Panc1 (cell line): ENCODE measurements at regions not wholly inside any gene's neighbourhood (a gene's known extent, or its start where the extent isn't known, plus 50 kb on each side); places are given as distances from the start of the nearest gene placed in this dataset.

Experiments used
- ATAC-seq: fragments of 200-7000 bp; cut with Tn5 transposase; 2 replicates; pipeline ENCODE4 v1.9.1; 2020; ENCODE audit warnings: mild to moderate bottlenecking, moderate library complexity
- BruUV-seq: library from RNA; stranded (reverse); fragments of 400-500 nt; replicated peaks from 2 replicates; lab custom pipeline; 2021; lab: Mats Ljungman, UMichigan
- CTCF ChIA-PET: fragments of 300-600 bp; sonication (Branson Sonifier 250); formaldehyde crosslinking; loops from one replicate; lab custom pipeline; 2022; ENCODE audit warnings: antibody characterized with exemption; lab: Charles Lee
- POLR2A ChIA-PET: fragments of 300-600 bp; sonication (Branson Sonifier 250); formaldehyde crosslinking; loops from one replicate; lab custom pipeline; 2022; ENCODE audit warnings: antibody characterized with exemption; lab: Charles Lee
- DNase-seq: peaks from one replicate; pipeline ENCODE4 v3.0.0-alpha.2; 2010; ENCODE audit warnings: low read depth, low spot score
- H3K27ac ChIP-seq: 2 replicates; pipeline ENCODE4 v1.5.1; 2011; ENCODE audit warnings: mild to moderate bottlenecking, low read length, inconsistent platforms
- H3K27me3 ChIP-seq: fragments of 200-500 bp; sonication (Bioruptor generic); 2 replicates; pipeline ENCODE4 v1.6.0; 2014; ENCODE audit warnings: low read length, inconsistent platforms; ENCODE audit not compliant: control insufficient read depth, insufficient read depth
- H3K36me3 ChIP-seq: fragments of 200-500 bp; sonication (Bioruptor generic); 2 replicates; pipeline ENCODE4 v1.5.1; 2014; ENCODE audit warnings: inconsistent platforms, mild to moderate bottlenecking, low read length, moderate library complexity; ENCODE audit not compliant: control insufficient read depth, insufficient read depth
- H3K4me1 ChIP-seq: 2 replicates; pipeline ENCODE4 v1.5.1; 2011; ENCODE audit warnings: inconsistent platforms, mild to moderate bottlenecking, low read length, moderate library complexity; ENCODE audit not compliant: control insufficient read depth, insufficient read depth
- H3K4me3 ChIP-seq, 2 experiments: 2 replicates each; pipeline ENCODE4 v1.5.1; 2011 to 2012; ENCODE audit warnings: low read depth in 2 of 2, low read length in 2 of 2, mild to moderate bottlenecking in 2 of 2, inconsistent platforms in 1 of 2, moderate library complexity in 1 of 2
- H3K9me3 ChIP-seq: fragments of 200-500 bp; sonication (Bioruptor generic); 2 replicates; pipeline ENCODE4 v1.5.1; 2014; ENCODE audit warnings: low read depth, mild to moderate bottlenecking, inconsistent platforms, low read length, moderate library complexity; ENCODE audit not compliant: control insufficient read depth, insufficient read depth
- POLR2AphosphoS5 ChIP-seq: IDR thresholded peaks from 2 replicates; pipeline ENCODE4 v1.6.1; 2012; ENCODE audit warnings: mild to moderate bottlenecking, low read depth, low read length, moderate library complexity
- SIN3A ChIP-seq: IDR thresholded peaks from 2 replicates; pipeline ENCODE4 v1.6.1; 2012; ENCODE audit warnings: low read depth, mild to moderate bottlenecking, low read length, moderate library complexity, borderline replicate concordance; ENCODE audit not compliant: insufficient read depth
- TCF7L2 ChIP-seq: IDR thresholded peaks from 2 replicates; pipeline ENCODE4 v1.6.1; 2011; ENCODE audit warnings: mild to moderate bottlenecking, low read depth, low read length, inconsistent platforms
- in situ Hi-C: cut with HindIII; loops from 2 replicates; pipeline ENCODE4 v1.10.0; 2016; ENCODE audit warnings: low sequenced_read_pairs, low pct_unique_long_range_greater_than_20kb
- intact Hi-C: fragments of 100-400 bp; cut with micrococcal nuclease; formaldehyde crosslinking; loops from one replicate; pipeline ENCODE4 v1.10.0; 2022; ENCODE audit not compliant: unreplicated experiment
- TF ChIP-seq, protein P1 (sequence below): fragments of 450-650 bp; IDR thresholded peaks from 2 replicates; pipeline ENCODE4 v1.5.1; 2017; ENCODE audit warnings: mild to moderate bottlenecking
- TF ChIP-seq, protein P2 (sequence below), 2 experiments: IDR thresholded peaks; 2 replicates each; pipeline ENCODE4 v1.6.1; 2011 to 2012; ENCODE audit warnings: low read depth in 2 of 2, control low read depth in 1 of 2, low read length in 1 of 2, mild to moderate bottlenecking in 1 of 2, moderate library complexity in 1 of 2; ENCODE audit not compliant: insufficient read depth in 1 of 2

DNA sequence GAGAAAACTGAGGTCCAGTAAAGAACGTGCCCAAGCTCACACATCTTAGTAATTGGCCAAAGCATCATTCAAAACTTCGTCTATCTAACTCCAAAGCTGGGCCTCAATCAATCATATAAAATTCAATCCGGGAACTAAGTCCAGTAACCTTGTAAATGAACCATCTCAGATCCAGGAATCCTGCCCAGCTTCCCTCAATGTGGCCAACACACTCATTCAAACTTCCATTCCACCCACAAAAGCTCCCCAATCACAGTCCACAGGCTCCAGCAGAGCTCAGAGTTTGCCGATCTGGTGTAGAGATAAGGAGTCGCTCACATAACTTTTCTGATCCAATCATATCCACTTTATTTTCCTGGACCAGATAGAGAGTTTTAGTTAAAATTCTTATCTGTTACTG, 144.8 kb downstream of the SPATA18 start:
- in situ Hi-C loops (no loop called here), intact Hi-C loops (no loop called here)
- Histone ChIP-seq H3K27me3 (no peaks in the 10 kb centered on the region), H3K4me3 (no peak overlapping the region), H3K36me3 (no peaks in the 10 kb centered on the region), H3K9me3 (no peaks in the 10 kb centered on the region), H3K27ac (no peak overlapping the region), H3K4me1 (no peaks in the 10 kb centered on the region)
- POLR2A ChIA-PET, result no interaction called here
- DNase-seq (no peak), ATAC-seq (no peak)
- BruUV-seq, result no TSS peak
- CTCF ChIA-PET, result interaction anchor here (0.6 kb wide), 1 partner anchor 173 kb away, joined by 3 read pairs; no protein-coding TSS in a partner anchor
- TF ChIP-seq POLR2AphosphoS5, result no peak
- TF ChIP-seq, protein P1, sequence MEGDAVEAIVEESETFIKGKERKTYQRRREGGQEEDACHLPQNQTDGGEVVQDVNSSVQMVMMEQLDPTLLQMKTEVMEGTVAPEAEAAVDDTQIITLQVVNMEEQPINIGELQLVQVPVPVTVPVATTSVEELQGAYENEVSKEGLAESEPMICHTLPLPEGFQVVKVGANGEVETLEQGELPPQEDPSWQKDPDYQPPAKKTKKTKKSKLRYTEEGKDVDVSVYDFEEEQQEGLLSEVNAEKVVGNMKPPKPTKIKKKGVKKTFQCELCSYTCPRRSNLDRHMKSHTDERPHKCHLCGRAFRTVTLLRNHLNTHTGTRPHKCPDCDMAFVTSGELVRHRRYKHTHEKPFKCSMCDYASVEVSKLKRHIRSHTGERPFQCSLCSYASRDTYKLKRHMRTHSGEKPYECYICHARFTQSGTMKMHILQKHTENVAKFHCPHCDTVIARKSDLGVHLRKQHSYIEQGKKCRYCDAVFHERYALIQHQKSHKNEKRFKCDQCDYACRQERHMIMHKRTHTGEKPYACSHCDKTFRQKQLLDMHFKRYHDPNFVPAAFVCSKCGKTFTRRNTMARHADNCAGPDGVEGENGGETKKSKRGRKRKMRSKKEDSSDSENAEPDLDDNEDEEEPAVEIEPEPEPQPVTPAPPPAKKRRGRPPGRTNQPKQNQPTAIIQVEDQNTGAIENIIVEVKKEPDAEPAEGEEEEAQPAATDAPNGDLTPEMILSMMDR, result no peak
- no peak for TF ChIP-seq TCF7L2
- TF ChIP-seq SIN3A, result no peak
- TF ChIP-seq, protein P2, sequence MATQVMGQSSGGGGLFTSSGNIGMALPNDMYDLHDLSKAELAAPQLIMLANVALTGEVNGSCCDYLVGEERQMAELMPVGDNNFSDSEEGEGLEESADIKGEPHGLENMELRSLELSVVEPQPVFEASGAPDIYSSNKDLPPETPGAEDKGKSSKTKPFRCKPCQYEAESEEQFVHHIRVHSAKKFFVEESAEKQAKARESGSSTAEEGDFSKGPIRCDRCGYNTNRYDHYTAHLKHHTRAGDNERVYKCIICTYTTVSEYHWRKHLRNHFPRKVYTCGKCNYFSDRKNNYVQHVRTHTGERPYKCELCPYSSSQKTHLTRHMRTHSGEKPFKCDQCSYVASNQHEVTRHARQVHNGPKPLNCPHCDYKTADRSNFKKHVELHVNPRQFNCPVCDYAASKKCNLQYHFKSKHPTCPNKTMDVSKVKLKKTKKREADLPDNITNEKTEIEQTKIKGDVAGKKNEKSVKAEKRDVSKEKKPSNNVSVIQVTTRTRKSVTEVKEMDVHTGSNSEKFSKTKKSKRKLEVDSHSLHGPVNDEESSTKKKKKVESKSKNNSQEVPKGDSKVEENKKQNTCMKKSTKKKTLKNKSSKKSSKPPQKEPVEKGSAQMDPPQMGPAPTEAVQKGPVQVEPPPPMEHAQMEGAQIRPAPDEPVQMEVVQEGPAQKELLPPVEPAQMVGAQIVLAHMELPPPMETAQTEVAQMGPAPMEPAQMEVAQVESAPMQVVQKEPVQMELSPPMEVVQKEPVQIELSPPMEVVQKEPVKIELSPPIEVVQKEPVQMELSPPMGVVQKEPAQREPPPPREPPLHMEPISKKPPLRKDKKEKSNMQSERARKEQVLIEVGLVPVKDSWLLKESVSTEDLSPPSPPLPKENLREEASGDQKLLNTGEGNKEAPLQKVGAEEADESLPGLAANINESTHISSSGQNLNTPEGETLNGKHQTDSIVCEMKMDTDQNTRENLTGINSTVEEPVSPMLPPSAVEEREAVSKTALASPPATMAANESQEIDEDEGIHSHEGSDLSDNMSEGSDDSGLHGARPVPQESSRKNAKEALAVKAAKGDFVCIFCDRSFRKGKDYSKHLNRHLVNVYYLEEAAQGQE (IDR thresholded peaks at IDR 0.05; ENCODE audit: insufficient read depth in 1 of 2, low read depth in 2 of 2, low read length in 1 of 2), result no peak

DNA sequence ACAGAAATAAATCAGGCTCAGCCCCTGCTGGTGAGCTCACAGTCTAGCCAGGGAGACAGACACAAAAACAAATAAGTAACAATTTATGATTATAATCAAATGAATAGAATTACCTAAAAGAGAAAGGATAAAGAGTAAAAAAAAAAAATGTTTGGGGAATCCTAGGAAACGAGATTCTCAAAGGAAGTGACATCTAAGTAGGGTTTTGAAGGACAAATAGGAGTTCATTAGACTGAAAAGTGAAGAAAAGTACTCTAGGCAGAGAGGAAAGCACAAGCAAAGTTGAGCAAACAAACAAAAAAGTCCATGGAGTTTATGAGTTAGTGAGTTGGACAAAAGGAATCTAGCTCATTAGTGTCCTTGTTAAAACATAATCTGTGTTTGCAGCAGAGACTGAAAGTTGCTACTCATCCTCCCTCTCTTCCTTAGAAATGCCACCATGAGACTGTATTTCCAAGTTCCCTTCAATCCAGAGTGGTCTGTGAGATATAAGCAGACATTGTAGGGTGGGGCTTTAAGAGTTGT, 145.6 kb downstream of the SPATA18 start:
- Histone ChIP-seq H3K4me1 (no peaks in the 10 kb centered on the region), H3K36me3 (no peaks in the 10 kb centered on the region), H3K4me3 (no peak overlapping the region), H3K9me3 (no peaks in the 10 kb centered on the region), H3K27me3 (no peaks in the 10 kb centered on the region), H3K27ac (no peak overlapping the region)
- TF ChIP-seq, protein P2 (IDR thresholded peaks at IDR 0.05; ENCODE audit: insufficient read depth in 1 of 2, low read depth in 2 of 2, low read length in 1 of 2), result no peak
- TF ChIP-seq TCF7L2 (no peak), POLR2AphosphoS5 (no peak), SIN3A (no peak)
- TF ChIP-seq, protein P1, result no peak
- ATAC-seq, result no peak
- no peak for DNase-seq
- BruUV-seq, result no TSS peak
- CTCF ChIA-PET, result interaction anchor here (0.6 kb wide), 1 partner anchor 173 kb away, joined by 3 read pairs; no protein-coding TSS in a partner anchor
- intact Hi-C loops (no loop called here), in situ Hi-C loops (no loop called here)
- POLR2A ChIA-PET, result no interaction called here
